HepG2 (cell line): ENCODE measurements at regions not wholly inside any gene's neighbourhood (a gene's known extent, or its start where the extent isn't known, plus 50 kb on each side); places are given as distances from the start of the nearest gene placed in this dataset.

Experiments
- ATAC-seq: fragments of 200-7000 bp; cut with Tn5 transposase; 3 replicates; pipeline ENCODE4 v1.9.1; 2020; ENCODE audit warnings: mild to moderate bottlenecking, moderate library complexity
- BruUV-seq: library from RNA; stranded (reverse); fragments of 400-500 nt; replicated peaks from 2 replicates; lab custom pipeline; 2021; lab: Mats Ljungman, UMichigan
- CTCF ChIA-PET: fragments of 300-600 bp; formaldehyde crosslinking; extraction: SDS; loops from one replicate; lab custom pipeline; 2021; ENCODE audit warnings: low total read pairs, inconsistent platforms, low intra/inter-chr PET ratio; lab: Yijun Ruan, JAX
- POLR2A ChIA-PET: fragments of 350-600 bp; sonication (Branson Sonifier 250); formaldehyde crosslinking; loops from one replicate; lab custom pipeline; 2020; ENCODE audit warnings: antibody characterized with exemption, inconsistent platforms; lab: Yijun Ruan, JAX
- DNase-seq: peaks from one replicate; pipeline ENCODE4 v3.0.0-alpha.2; 2015; ENCODE audit warnings: low spot score
- FAIRE-seq: peaks from 3 replicates; lab custom pipeline; 2011; peaks lifted over from hg19 to GRCh38; lab: Jason Lieb, UNC
- H2AFZ ChIP-seq: one replicate; pipeline ENCODE4 v1.6.1; 2011; ENCODE audit warnings: low read length, inconsistent platforms
- H3K27ac ChIP-seq: fragments of 300-600 bp; 3 replicates; pipeline ENCODE4 v1.8.0; 2011; ENCODE audit warnings: mixed run types, mild to moderate bottlenecking, mixed read lengths, low read length, inconsistent platforms; ENCODE audit not compliant: insufficient read depth; ENCODE audit errors: extremely low read length
- H3K27me3 ChIP-seq, 2 experiments: fragments of 200-600 bp in 1 of 2; 2 replicates in 1 of 2; 3 replicates in 1 of 2; pipeline versions ENCODE4 v1.6.0 to v1.8.0; 2011; ENCODE audit warnings: low read length in 2 of 2, mild to moderate bottlenecking in 2 of 2, moderate library complexity in 2 of 2, inconsistent platforms in 1 of 2; ENCODE audit not compliant: insufficient read depth in 2 of 2, control insufficient read depth in 1 of 2
- H3K36me3 ChIP-seq, 2 experiments: fragments of 200-600 bp in 1 of 2; replicated peaks in 1 of 2; 2 replicates in 1 of 2; 3 replicates in 1 of 2; pipeline versions ENCODE4 v1.5.1 to v1.8.0; 2011; ENCODE audit warnings: low read length in 2 of 2, inconsistent platforms in 1 of 2; ENCODE audit not compliant: insufficient read depth in 2 of 2, control insufficient read depth in 1 of 2
- H3K4me1 ChIP-seq: 2 replicates; pipeline ENCODE4 v1.5.1; 2012; ENCODE audit warnings: low read length, inconsistent platforms; ENCODE audit not compliant: insufficient read depth
- H3K4me2 ChIP-seq: 2 replicates; pipeline ENCODE4 v1.6.0; 2011; ENCODE audit warnings: low read depth, low read length, inconsistent platforms
- H3K4me3 ChIP-seq, 3 experiments: fragments of 200-600 bp in 1 of 3; sonication (generic), shearing (Covaris generic) in 1 of 3; replicated peaks in 1 of 3; 2 replicates each; pipeline ENCODE4 v1.5.1; 2011 to 2016; ENCODE audit warnings: low read length in 3 of 3, inconsistent platforms in 2 of 3, low read depth in 2 of 3, mild to moderate bottlenecking in 2 of 3, control low read depth in 1 of 3, mixed read lengths in 1 of 3; ENCODE audit not compliant: insufficient read depth in 1 of 3
- H3K79me2 ChIP-seq: one replicate; pipeline ENCODE4 v1.6.1; 2011; ENCODE audit warnings: low read length, inconsistent platforms; ENCODE audit not compliant: insufficient read depth
- H3K9ac ChIP-seq: 2 replicates; pipeline ENCODE4 v1.6.0; 2011; ENCODE audit warnings: mild to moderate bottlenecking, low read depth, low read length, inconsistent platforms; ENCODE audit not compliant: insufficient read depth
- H3K9me3 ChIP-seq: 2 replicates; pipeline ENCODE4 v1.5.1; 2012; ENCODE audit warnings: mild to moderate bottlenecking, low read length
- H4K20me1 ChIP-seq: 2 replicates; pipeline ENCODE4 v1.6.0; 2011; ENCODE audit warnings: inconsistent platforms, mild to moderate bottlenecking, low read length, moderate library complexity; ENCODE audit not compliant: insufficient read depth
- GRHL1 ChIP-seq: sonication (generic); formaldehyde crosslinking; conservative IDR thresholded peaks from 2 replicates; pipeline ENCODE4 v1.8.0; 2022; ENCODE audit warnings: missing genetic modification reagents
- HNF4G ChIP-seq, 2 experiments: sonication (generic) in 1 of 2; formaldehyde crosslinking in 1 of 2; IDR thresholded peaks; 2 replicates each; pipeline versions ENCODE4 v1.4.0 to v1.6.1; 2011 to 2020; ENCODE audit warnings: borderline replicate concordance in 2 of 2, low read depth in 2 of 2, mild to moderate bottlenecking in 2 of 2, low read length in 1 of 2, missing genetic modification reagents in 1 of 2, moderate library complexity in 1 of 2
- NR2F6 ChIP-seq, 2 experiments: IDR thresholded peaks; 2 replicates each; pipeline ENCODE4 v1.6.1; 2016; ENCODE audit warnings: antibody characterized with exemption in 1 of 2, mild to moderate bottlenecking in 1 of 2
- RCOR2 ChIP-seq: IDR thresholded peaks from 2 replicates; pipeline ENCODE4 v1.6.1; 2016; ENCODE audit warnings: missing biosample characterization, missing genetic modification reagents
- RELA ChIP-seq: sonication (generic); formaldehyde crosslinking; IDR thresholded peaks from 2 replicates; pipeline ENCODE4 v1.4.0; 2020; ENCODE audit warnings: missing genetic modification reagents
- RFX5 ChIP-seq: IDR thresholded peaks from 2 replicates; pipeline ENCODE4 v1.6.1; 2011; ENCODE audit warnings: low read depth, low read length, improper control_type of control experiment
- SIN3A ChIP-seq: IDR thresholded peaks from 2 replicates; pipeline ENCODE4 v1.6.1; 2011; ENCODE audit warnings: low read depth, mild to moderate bottlenecking, control low read depth, low read length, borderline replicate concordance
- ZBTB14 ChIP-seq: sonication (generic); formaldehyde crosslinking; IDR thresholded peaks from 2 replicates; pipeline ENCODE4 v1.4.0; 2020; ENCODE audit warnings: missing genetic modification reagents
- ZBTB33 ChIP-seq: sonication (generic); formaldehyde crosslinking; IDR thresholded peaks from 2 replicates; pipeline ENCODE4 v1.4.0; 2020; ENCODE audit warnings: missing genetic modification reagents
- ZFYVE20 ChIP-seq: sonication (generic); formaldehyde crosslinking; IDR thresholded peaks from 2 replicates; pipeline ENCODE4 v1.8.0; 2023; ENCODE audit warnings: low read depth, mild to moderate bottlenecking, moderate library complexity, missing genetic modification reagents, borderline replicate concordance
- ZNF432 ChIP-seq: sonication (generic); formaldehyde crosslinking; IDR thresholded peaks from 2 replicates; pipeline ENCODE4 v1.5.0; 2020; ENCODE audit warnings: missing genetic modification reagents, mild to moderate bottlenecking, borderline replicate concordance
- ZNF891 ChIP-seq: sonication (generic); formaldehyde crosslinking; IDR thresholded peaks from 2 replicates; pipeline ENCODE4 v1.5.0; 2020; ENCODE audit warnings: mild to moderate bottlenecking, missing genetic modification reagents
- WGBS: methylation state at CpG from one replicate; pipeline ENCODE4 v1.1.6; 2017; ENCODE audit warnings: low lambda C conversion rate; 5-methylcytosine and 5-hydroxymethylcytosine counted together
- in situ Hi-C: cut with HindIII; loops from 2 replicates; pipeline ENCODE4 v1.10.0; 2017; ENCODE audit warnings: low pct_unique_long_range_greater_than_20kb; ENCODE audit not compliant: extremely low pct_ligation_motif_present
- intact Hi-C: fragments of 100-400 bp; cut with micrococcal nuclease; formaldehyde crosslinking; loops from one replicate; pipeline ENCODE4 v1.10.0; 2022; ENCODE audit not compliant: unreplicated experiment
- TF ChIP-seq, protein P1 (sequence below): sonication (generic); formaldehyde crosslinking; IDR thresholded peaks from 2 replicates; pipeline ENCODE4 v1.4.0; 2020; ENCODE audit warnings: mild to moderate bottlenecking, missing genetic modification reagents

DNA sequence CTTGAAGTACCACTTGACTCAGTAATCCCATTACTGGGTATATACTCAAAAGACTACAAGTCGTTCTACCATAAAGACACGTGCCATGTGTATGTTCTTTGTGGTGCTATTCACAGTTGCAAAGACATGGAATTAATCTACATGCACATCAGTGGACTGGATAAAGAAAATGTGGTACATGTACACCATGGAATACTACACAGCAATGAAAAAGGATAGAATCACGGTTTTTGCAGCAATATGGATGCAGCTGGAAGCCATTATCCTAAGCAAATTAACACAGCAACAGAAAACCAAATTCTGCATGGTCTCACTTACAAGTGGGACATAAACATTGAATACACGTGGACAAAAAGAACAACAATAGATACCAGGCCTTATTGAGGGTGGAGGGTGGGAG is 583.4 kb upstream of the CELF2 start:
- H3K27me3 ChIP-seq, result no peaks in the 10 kb centered on the region

More for the DNA sequence above, 583.4 kb upstream of the CELF2 start:
- 6% methylated on average over 4 of the region's 4 CpGs for WGBS
- Histone ChIP-seq H3K79me2 (no peaks in the 10 kb centered on the region), H3K9ac (no peak overlapping the region), H3K27ac (no peak overlapping the region), H3K4me1 (no peaks in the 10 kb centered on the region), H3K36me3 (no peaks in the 10 kb centered on the region), H3K9me3 (peaks cover 83% of the 10 kb centered on the region), H3K4me2 (no peak overlapping the region), H3K4me3 (no peak overlapping the region), H2AFZ (no peak overlapping the region), H4K20me1 (no peaks in the 10 kb centered on the region)
- no peak for TF ChIP-seq ZBTB14 (CRISPR knock-in tag)
- TF ChIP-seq GRHL1 (CRISPR knock-in tag), result no peak
- TF ChIP-seq ZNF891 (CRISPR knock-in tag), result no peak
- TF ChIP-seq RCOR2, result no peak
- no peak for TF ChIP-seq RELA
- no peak for TF ChIP-seq ZFYVE20 (CRISPR knock-in tag)
- TF ChIP-seq, protein P1, sequence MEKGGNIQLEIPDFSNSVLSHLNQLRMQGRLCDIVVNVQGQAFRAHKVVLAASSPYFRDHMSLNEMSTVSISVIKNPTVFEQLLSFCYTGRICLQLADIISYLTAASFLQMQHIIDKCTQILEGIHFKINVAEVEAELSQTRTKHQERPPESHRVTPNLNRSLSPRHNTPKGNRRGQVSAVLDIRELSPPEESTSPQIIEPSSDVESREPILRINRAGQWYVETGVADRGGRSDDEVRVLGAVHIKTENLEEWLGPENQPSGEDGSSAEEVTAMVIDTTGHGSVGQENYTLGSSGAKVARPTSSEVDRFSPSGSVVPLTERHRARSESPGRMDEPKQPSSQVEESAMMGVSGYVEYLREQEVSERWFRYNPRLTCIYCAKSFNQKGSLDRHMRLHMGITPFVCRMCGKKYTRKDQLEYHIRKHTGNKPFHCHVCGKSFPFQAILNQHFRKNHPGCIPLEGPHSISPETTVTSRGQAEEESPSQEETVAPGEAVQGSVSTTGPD, result no peak
- TF ChIP-seq NR2F6 (IDR thresholded peaks at IDR 0.05), result no peak
- TF ChIP-seq NR2F6 (CRISPR knock-in tag; IDR thresholded peaks at IDR 0.05), result no peak
- TF ChIP-seq ZBTB33 (CRISPR knock-in tag), result no peak
- no peak for TF ChIP-seq RFX5
- TF ChIP-seq ZNF432 (CRISPR knock-in tag), result no peak
- no peak for TF ChIP-seq SIN3A
- TF ChIP-seq HNF4G (IDR thresholded peaks at IDR 0.05; ENCODE audit: borderline replicate concordance, low read depth, low read length), result no peak
- no peak for TF ChIP-seq HNF4G (CRISPR knock-in tag; IDR thresholded peaks at IDR 0.05; ENCODE audit: borderline replicate concordance, low read depth)
- ATAC-seq (no peak), FAIRE-seq (no peak), DNase-seq (no peak)
- BruUV-seq, result no TSS peak
- ChIA-PET CTCF (no interaction called here), POLR2A (no interaction called here)
- in situ Hi-C loops, result no loop called here
- intact Hi-C loops, result no loop called here
